DND-41 (cell line): ENCODE measurements at regions not wholly inside any gene's neighbourhood (a gene's known extent, or its start where the extent isn't known, plus 50 kb on each side); places are given as distances from the start of the nearest gene placed in this dataset.

Experiments used
- CTCF ChIP-seq: IDR thresholded peaks from 2 replicates; pipeline ENCODE4 v1.5.1; 2012; ENCODE audit warnings: borderline replicate concordance, low read length, moderate library complexity, mild to moderate bottlenecking; ENCODE audit not compliant: poor library complexity, severe bottlenecking; ENCODE audit errors: extremely low read depth
- EZH2 ChIP-seq: IDR thresholded peaks from 3 replicates; pipeline ENCODE4 v1.6.1; 2012; ENCODE audit warnings: borderline replicate concordance, low read depth, mild to moderate bottlenecking, moderate library complexity, low read length, inconsistent platforms; ENCODE audit not compliant: severe bottlenecking

GRCh38 chr5:4548341-4548740, 591.8 kb upstream of the ADAMTS16 start:
- TF ChIP-seq CTCF (no peak), EZH2 (no peak)
